GM19438 (cell line): ENCODE measurements at regions not wholly inside any gene's neighbourhood (a gene's known extent, or its start where the extent isn't known, plus 50 kb on each side); places are given as distances from the start of the nearest gene placed in this dataset.
"Not testable (repeated sequence)": the region's sequence is repeated elsewhere in the genome, so short reads cannot be mapped to it uniquely, and the experiment has no call there.

Experiments used
- ATAC-seq: cut with Tn5 transposase; IDR thresholded peaks from one replicate; pipeline ENCODE4 v1.9.1; 2021; ENCODE audit warnings: low read depth; ENCODE audit not compliant: unreplicated experiment

DNA sequence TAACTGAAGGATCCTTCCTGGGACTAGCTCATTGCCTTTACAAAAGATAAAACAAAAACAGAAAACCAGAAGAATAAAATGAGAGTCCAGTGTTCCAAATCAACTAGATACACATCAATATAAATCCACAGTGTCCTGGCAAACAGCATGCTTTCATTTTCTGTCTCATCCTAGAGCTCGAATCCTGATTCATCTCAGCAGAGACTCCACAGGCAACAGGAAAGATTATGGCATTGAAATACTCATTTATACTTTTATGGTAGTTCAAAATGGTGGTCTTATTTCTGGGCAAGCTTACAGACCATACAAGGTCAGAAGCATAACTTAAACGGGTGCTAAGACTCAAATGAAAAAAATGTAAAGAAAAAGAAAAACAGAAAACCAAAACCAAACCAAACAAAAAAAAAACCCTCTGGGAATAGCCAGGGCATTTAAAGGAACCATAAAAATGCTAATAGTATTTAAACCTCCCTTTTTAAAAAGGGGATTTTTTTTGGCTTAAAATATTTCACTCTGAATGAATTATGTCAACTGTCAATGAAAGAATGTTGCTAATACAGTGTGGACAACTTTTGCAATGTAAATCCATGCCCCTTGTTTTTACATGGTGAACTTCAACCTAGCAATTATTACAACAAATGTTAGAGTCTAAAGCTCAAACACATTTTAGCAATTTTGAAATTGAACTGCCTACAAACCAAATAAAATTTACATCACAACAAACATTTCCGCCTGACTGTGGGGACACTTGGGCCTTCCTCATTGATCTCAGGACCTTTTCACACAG, 57.9 kb downstream of the GPR101 start:
- no peak for ATAC-seq

DNA sequence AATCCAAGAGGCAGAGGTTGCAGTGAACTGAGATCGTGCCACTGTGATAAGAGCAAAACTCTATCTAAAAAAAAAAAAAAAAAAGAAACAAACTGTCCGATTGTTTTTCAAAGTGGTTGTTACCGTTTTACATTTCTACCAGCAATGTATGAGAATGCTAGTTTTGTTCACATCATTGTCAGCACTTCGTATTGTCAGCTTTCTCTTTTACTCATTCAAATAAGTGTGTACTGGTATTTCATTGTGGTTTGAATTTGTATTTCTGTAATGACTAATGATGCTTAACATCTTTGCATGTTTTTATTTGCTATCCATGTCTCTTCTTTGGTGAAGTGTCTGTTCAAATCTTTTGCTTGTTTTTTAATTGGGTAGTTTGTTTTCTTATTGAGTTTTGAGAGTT, 65.8 kb downstream of the GPR101 start:
- no peak for ATAC-seq

DNA sequence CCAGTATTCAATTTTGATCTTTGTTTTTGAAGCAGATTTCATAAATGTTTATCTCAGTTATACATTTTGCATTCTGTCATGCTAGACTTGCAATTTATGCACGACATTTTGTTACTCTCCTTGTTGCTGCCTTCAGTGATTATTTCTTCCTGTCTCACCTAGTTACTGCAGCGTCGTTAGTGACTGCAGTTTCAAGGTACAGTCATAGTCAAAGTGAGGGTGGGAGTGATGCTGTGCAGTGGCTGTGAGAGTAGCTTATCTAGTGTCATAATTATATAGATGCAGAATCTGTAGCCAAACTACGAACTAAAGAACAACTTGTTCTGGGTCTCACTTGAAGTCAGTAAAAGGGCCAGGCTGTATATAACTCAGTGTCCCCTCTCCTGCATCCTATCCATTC, 69.8 kb downstream of the GPR101 start:
- ATAC-seq, result no peak

DNA sequence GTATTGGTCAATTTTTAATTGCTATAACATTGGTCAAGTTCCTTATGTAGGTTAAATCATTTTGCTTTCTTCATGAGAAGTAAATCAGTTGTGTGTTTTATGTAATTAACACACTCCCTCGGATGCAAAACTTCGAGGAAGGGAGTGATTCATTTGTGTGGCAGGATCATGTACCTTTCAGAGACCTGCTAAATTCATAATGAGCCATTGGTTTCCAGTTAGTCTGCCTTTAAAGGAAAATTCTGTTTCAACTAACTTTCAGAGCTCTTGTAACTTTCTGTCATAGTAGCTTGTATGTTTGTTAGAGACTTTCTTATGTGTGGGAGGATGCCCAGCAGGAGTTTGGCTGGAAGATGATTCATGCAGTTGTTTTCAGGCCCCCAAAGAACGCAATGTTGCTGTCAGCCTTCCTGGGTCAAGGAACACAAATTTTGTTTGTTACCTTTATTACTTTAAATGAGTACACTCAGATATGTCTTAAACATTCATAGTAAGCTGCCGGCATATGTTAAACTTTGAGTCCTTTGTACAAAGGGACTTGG, 72.1 kb downstream of the GPR101 start:
- no peak for ATAC-seq

DNA sequence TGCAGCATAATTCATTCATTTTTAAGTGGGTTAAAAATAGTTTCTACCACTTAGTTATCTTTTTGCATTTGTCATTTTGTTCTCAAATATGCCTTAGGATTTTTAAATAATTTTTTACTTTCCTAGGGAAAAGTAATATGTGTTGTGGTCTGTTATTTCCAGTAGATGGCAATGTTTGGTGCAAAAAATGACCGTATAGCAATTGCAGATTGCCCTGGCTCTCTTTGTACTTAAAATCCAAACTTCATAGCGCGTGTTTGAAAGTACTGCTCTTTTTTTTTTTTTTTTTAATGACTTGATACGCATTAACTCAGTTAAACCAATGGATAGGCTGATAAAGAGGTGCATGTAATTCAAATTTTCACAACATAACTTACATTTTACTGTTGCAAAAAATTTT, 74.4 kb upstream of the RBMX start:
- no peak for ATAC-seq

DNA sequence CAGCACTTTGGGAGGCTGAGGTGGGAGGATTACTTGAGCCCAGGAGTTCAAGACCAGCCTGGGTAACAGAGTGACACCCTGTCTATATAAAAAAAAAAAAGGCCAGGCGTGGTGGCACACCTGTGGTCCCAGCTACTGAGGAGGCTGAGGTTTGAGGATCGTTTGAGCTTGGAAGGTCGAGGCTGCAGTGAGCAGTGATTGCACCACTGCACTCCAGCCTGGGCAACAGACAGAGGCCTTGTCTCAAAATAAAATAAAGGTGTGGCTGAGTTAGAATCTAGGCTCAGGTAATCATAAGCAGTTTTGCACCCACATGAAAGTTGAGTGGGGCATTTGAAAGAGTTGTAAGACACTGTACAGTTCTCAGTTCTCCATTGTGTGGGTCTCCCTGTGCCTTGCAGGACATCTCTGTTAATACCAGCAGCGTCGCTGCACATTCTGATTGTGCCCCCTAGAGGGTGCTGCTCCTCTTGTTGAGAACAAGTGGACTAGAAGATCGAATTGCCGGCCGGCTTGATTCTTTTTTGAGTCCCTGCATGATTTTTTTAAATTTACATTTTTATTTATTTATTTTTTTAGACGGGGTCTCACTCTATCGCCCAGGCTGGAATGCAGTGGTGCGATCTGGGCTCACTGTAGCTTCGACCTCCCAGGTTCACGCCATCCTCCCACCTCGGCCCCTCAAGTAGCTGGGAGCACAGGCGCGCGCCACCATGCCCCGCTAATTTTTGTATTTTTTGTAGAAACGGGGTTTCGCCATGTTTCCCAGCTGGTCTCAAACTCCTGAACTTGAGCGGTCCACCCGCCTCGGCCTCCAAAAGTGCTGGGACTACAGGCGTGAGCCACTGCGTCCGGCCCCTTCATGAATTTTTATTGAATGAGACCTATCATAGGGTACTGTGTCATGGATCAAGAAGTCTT, 73.6 kb upstream of the RBMX start:
- peak; percentile 91 for ATAC-seq

DNA sequence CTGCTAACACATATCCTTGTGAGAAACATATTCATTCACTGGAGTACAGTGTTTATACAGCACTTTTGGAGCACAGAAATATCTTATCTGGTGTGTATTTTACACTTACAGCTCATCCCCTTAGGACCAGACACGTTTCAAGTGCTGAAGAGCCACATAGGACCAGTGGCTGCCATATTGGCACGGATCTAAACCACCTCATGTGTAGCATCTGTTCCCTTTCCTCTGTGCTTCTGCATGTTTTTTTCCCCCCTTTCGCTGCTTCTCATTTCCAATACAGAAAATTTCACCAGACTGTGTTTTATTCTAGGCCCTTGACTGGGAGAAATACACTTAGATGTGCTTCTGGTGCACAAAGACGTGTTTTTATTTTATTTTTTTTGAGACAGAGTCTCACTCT, 69.7 kb upstream of the RBMX start:
- ATAC-seq, result no peak

DNA sequence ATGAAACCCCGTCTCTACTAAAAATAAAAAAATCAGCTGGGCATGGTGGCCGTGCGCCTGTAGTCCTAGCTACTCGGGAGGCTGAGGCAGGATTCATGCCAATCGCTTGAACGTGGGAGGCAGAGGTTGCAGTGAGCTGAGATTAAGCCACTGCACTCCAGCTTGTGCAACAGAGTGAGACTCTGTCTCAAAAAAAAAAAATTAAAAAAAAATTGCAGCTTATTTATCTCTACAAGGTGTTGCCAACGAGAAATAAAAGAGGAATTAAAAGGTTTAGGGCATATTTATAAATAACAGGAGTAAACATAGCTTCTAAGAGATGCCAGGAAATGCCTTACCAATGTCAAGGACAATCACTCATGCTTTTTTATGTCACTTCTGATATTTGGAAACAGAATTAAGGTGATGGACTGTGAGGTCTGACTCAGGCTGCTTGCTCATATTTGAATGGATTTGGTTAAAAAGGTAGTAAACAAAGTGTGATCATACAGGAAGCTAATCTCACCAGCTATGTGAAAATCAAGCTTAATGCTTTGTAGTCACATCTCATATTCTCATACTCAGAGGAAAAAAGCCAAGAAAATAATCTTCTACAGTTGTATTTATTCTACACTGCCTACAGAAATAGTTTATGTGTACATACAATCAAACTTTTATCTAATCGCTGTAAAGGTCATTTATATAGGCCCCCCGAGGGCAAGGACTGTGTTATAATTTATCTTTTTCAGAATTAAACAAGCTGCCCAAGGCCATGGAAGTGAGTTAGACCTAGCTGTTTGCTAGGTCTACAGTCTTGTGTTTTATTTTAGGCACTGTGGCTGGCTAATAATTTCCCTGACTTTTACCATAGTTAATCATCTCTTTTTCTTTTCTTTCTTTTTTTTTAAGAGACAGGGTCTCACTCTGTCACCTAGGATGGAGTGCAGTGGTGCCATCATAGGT, 61.1 kb upstream of the RBMX start:
- no peak for ATAC-seq

DNA sequence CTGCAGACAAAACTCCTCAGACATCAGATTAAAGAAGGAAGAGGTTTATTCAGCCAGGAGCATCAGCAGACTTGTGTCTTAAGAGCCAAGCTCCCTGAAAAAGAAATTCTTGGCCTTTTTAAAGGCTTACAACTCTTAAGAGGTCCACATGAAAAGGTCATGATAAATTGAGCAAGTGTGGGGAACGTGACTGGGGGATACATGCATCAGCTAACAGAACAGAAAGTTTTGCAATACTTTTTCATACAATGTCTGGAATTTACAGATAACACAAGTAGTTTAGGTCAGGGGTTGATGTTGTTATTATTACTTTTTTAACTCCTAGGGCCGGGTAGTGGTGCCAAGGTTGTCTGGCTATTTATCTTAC, 55.6 kb upstream of the RBMX start:
- ATAC-seq, result no peak

DNA sequence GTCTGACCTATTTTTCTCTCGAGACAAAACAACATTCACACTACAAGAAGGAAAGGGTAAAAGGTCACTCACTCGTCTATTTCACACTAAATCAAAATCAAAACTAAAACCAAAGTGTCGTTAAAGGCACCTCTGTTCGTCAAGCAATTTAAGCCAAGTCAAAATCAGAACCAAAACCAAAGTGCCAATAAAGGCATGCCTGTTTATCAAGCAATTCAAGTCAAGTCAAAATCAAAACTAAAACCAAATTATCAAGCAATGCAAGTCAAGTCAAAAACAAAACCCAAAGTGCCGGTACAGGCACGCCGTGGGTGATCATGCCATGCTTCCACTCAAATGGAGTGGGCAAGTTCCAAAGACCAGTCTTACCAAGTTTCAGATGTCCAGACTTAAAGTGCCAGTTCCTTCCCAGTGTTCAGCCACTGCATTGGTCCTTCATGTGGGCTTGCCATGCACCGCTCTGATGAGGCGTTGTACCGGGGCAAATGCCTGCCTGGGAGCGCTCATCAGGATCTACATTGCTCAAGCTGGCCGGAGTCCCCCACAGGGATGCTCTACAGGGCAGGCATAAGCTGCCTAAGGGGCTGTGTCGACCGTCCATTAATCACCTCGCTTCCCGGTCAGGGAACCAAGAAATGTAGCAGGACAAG, 55.1 kb upstream of the RBMX start:
- ATAC-seq, result not testable (repeated sequence)

DNA sequence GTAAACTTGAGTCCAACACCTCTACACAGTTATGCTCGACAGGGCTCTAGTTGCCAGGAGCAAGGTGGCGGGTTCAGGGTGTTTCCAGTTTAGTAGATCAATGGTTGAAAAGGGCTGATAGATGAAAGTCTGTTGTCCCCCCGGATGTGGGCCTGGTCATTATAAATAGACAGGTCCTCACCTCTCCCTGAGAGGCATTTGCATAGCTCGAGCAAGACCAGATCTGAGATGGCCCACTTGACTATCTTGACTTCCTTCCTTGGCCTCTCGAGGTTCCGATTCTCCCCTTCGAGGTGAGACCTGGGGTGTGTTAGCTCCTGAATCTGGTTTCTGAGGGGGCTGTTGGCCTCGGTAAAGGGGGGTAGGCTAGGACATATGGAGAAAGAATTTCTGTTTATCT, 54.1 kb upstream of the RBMX start:
- ATAC-seq, result not testable (repeated sequence)

DNA sequence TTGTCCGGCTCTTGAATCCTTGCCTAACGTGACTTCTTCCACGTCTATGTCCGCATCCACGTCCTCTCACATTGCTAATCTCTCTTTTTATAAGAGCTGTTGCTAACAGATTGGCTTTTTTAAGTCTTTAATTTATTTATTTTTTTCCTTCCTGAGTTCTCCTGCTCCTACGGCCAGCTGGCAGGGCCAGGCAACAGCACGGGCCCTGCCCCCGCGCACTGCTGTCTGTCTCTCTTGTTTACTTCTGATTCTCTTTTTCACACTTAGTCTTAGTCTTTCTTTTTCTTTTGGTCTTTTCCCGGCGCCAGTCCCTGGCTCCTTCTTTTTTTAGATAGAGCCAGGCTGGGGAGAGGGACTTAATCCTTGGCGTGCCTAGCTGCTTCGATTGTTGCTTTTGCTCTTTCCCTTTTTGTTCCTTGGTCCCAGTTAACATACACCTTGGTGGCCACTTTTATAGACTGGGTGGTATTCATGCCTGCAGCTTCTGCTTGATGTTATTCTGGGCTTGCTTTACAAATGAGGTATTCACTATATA, 53.2 kb upstream of the RBMX start:
- no peak for ATAC-seq

DNA sequence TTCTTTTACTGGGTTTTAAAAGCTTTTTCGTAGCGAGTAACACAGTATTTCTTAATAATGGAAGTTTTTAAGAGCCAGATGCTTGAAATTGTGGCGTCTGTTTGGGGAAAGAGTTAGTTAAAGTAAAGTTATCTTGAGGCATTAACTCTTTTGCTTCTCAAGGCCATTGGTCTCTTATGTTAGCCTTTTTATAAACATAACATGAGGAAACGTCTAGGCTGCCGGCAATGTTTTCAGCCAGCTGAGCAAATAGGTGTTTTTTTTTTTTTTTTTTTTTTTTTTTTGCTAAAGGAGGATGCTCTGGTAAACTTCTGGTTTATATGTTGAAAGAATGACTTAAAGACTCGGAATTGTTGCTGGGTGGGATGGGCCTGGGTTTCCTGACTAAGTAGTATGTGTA, 51.1 kb upstream of the RBMX start:
- ATAC-seq, result no peak
